HG03575 (cell line): ENCODE measurements at regions not wholly inside any gene's neighbourhood (a gene's known extent, or its start where the extent isn't known, plus 50 kb on each side); places are given as distances from the start of the nearest gene placed in this dataset.
"Not testable (repeated sequence)": the region's sequence is repeated elsewhere in the genome, so short reads cannot be mapped to it uniquely, and the experiment has no call there.

Experiments used
- ATAC-seq: cut with Tn5 transposase; IDR thresholded peaks from one replicate; pipeline ENCODE4 v1.9.1; 2021; ENCODE audit not compliant: unreplicated experiment, insufficient number of reproducible peaks, low FRiP score; ENCODE audit errors: extremely low read depth

GRCh38 chr10:14433147-14433546 lies 102.4 kb upstream of the FRMD4A start:
- no peak for ATAC-seq

GRCh38 chr10:14431868-14432267 lies 101.1 kb upstream of the FRMD4A start:
- no peak for ATAC-seq

- no peak for ATAC-seq
Observed at GRCh38 chr10:14429043-14429700, 98.4 kb upstream of the FRMD4A start.

- no peak for ATAC-seq
Observed at GRCh38 chr10:14425034-14425433, 94.3 kb upstream of the FRMD4A start.

GRCh38 chr10:14423111-14423744 lies 92.5 kb upstream of the FRMD4A start:
- ATAC-seq: no peak

- ATAC-seq: no peak
Observed at GRCh38 chr10:14422431-14422830, 91.7 kb upstream of the FRMD4A start.

- no peak for ATAC-seq
Observed at GRCh38 chr10:14421941-14422340, 91.2 kb upstream of the FRMD4A start.

- ATAC-seq: not testable (repeated sequence)
Observed at GRCh38 chr10:14417336-14417735, 86.6 kb upstream of the FRMD4A start.

- ATAC-seq: no peak
Observed at GRCh38 chr10:14416308-14416700, 85.6 kb upstream of the FRMD4A start.

GRCh38 chr10:14415676-14416307 lies 85.1 kb upstream of the FRMD4A start:
- no peak for ATAC-seq

- ATAC-seq: no peak
Observed at GRCh38 chr10:14414901-14415300, 84.2 kb upstream of the FRMD4A start.

- no peak for ATAC-seq
Observed at GRCh38 chr10:14413523-14413922, 82.8 kb upstream of the FRMD4A start.

- ATAC-seq: no peak
Observed at GRCh38 chr10:14412624-14413023, 81.9 kb upstream of the FRMD4A start.

GRCh38 chr10:14409856-14410458 lies 79.2 kb upstream of the FRMD4A start:
- ATAC-seq: no peak

GRCh38 chr10:14409247-14409646 lies 78.5 kb upstream of the FRMD4A start:
- no peak for ATAC-seq

GRCh38 chr10:14408139-14408538 lies 77.4 kb upstream of the FRMD4A start:
- no peak for ATAC-seq

GRCh38 chr10:14407567-14407966 lies 76.8 kb upstream of the FRMD4A start:
- no peak for ATAC-seq

GRCh38 chr10:14405076-14406065 lies 74.6 kb upstream of the FRMD4A start:
- no peak for ATAC-seq
